Stimulated activated CD8-positive, alpha-beta memory T cell treated with anti-CD3 and anti-CD28 coated beads, Interleukin-7, amount 100 ng/mL, for 48 hours (primary cell): ENCODE measurements at regions not wholly inside any gene's neighbourhood (a gene's known extent, or its start where the extent isn't known, plus 50 kb on each side); places are given as distances from the start of the nearest gene placed in this dataset.
"Not testable (repeated sequence)": the region's sequence is repeated elsewhere in the genome, so short reads cannot be mapped to it uniquely, and the experiment has no call there.

Experiments used
- DNase-seq, 2 donors: peaks; one replicate each; pipeline ENCODE4 v3.0.0-alpha.2; 2020; ENCODE audit warnings: low read depth in 1 of 2; ENCODE audit errors: extremely low read depth in 1 of 2

- no peak for DNase-seq
Measured at GRCh38 chr6:12538881-12539357, 177.6 kb upstream of the PHACTR1 start.

GRCh38 chr6:12542319-12543115 lies 174.1 kb upstream of the PHACTR1 start:
- DNase-seq: not testable (repeated sequence)

GRCh38 chr6:12543953-12544352 lies 172.6 kb upstream of the PHACTR1 start:
- no peak for DNase-seq

DNA sequence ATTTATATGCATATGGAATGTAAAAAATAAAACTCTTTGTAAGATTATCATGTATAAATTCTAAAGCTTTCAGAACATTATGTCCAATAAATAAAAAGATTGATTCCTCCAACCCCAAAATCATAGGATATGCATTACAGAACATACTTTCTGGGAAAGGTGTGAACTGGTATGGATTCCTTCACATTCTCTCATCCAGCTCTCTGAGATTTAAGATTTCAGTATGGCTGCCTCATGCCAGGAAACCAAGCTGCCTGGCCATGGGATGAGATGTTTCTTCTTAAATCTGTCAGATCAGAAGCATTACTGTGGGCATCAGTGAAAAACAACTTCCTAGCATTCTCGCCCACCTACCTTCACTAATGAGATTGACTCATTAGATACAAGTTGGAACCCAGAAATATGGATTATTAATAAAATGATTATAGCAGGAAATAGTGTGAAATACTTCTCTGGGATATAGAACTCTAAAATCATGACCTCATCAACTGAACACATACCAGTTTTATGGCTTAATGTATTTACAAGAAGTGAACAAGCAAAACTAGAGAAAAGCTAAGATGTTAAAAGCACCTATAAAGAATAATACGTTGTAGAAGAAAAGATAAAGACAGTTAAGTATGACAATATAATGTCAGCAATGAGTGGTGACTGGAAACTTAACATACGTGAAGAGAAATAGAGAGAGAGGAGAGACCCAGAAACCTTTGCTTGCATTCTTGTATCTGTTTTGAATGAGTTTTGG lies 171.6 kb upstream of the PHACTR1 start:
- DNase-seq: no peak

DNA sequence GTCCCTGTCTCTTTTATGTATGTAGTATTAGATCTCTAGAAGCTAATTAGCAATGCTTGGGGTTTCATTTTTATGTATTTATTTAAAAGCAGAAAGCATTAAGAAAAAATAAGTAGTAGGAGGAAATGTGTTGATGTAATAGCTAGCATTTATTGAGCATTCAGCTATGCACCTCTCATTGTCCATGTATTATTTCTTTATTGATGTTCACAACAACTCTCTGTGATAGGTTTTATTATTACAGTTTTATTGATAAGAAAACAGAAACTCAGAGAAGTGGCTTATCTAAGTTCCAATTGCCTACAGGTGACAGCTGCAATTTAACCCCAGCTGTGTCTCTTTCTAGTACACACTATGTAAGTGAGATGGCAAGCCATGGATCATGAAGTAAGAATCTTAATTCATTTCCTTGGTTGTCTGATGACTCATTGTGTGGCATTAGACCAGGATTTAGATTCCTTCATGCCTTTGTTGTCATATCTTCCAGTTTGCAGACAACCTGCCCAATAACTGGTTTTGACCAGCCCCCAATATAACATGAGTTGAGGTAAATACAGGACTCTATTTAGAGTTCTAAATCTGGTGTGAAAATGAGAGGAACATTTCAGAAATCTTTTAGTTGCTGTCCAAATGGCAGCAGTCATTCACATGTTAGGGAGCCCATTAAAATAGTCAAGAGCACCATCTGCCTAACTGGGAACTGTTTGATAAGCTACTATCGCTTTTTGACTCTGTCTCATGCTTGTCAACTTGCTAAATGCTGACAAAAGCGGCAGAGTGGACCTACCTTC lies 170.8 kb upstream of the PHACTR1 start:
- no peak for DNase-seq

- DNase-seq: no peak
Measured at GRCh38 chr6:12546410-12547002, 170.1 kb upstream of the PHACTR1 start.

- no peak for DNase-seq
Measured at GRCh38 chr6:12548526-12548925, 168.0 kb upstream of the PHACTR1 start.

GRCh38 chr6:12549445-12549844 lies 167.1 kb upstream of the PHACTR1 start:
- not testable (repeated sequence) for DNase-seq

DNA sequence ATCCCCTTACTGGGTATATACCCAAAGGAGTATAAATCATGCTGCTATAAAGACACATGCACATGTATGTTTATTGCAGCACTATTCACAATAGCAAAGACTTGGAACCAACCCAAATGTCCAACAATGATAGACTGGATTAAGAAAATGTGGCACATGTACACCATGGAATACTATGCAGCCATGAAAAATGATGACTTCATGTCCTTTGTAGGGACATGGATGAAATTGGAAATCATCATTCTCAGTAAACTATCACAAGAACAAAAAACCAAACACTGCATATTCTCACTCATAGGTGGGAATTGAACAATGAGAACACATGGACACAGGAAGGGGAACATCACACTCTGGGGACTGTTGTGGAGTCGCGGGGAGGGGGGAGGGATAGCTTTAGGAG lies 161.7 kb upstream of the PHACTR1 start:
- not testable (repeated sequence) for DNase-seq

DNA sequence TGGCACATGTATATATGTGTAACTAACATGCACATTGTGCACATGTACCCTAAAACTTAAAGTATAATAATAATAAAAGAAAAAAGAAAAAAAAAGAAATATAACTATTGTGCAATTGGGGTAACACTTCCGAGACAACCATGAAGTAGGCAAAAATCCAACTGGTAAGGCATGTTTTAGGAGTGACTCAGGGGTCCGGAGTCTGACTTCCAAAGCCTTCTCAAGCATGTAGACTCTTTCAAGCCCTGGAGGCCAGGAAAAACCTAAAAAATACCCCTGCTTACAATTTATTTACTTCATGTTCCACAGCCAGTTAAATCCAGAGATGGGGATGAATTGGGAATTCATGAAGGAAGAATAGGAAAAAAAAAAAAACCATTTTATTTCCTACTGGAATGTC lies 161.3 kb upstream of the PHACTR1 start:
- DNase-seq: no peak

DNA sequence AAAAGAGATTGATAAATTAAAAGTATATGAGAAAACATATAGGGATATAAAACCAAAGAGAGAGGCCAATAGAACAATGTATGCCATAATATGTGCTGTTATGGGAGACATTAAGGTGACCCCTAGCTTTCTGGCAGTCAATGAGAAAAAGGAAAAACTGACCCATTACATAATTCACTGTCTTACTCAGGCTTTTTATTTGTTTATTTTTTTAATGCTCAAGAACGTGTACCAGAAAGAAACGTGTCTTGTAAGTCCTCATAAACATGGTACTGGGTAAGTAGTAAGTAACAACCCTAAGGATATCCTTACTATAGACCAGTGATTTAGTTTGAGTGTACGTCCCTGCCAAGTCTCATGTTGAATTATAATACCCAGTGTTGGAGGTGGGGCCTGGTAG lies 160.8 kb upstream of the PHACTR1 start:
- no peak for DNase-seq

- no peak for DNase-seq
Measured at GRCh38 chr6:12557765-12558164, 158.8 kb upstream of the PHACTR1 start.

DNA sequence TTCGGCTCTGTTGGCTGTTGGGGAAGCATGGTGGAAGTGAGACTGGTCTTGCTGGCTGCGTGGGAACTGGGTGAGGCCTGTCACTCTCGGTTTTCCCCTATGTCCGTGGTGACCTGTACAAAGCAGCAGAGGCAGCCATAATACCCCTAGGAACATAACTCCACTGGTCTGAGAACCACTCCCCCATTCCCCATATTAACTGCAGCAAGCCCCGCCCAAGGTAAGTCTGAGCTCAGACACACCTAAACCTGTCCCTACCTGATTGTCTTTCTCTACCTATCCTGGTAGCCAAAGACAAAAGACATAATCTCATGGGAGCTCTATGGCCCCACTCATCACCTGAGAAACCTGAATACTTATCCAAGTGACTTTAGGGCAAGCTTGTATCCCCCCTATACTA lies 156.3 kb upstream of the PHACTR1 start:
- DNase-seq: no peak

DNA sequence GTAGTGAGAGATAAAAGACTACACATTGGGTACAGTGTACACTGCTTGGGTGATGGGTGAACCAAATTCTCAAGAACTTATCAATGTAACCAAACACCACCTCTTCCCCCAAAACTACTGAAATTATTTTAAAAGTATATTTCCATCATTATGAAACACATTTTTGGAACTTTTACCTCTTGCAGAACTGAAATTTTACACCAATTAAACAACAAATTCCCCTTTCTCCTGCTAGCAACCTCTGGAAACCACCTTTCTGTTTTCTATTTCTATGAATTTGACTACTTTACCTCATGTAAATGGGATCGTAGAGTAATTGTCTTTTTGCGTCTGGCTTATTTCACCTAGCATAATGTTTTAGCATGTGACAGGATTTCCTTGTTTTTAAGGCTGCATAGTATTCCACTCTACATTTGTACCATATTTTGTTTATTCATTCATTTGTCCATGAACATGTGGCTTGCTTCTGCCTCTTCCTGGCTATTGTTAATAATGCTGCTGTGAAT lies 149.9 kb upstream of the PHACTR1 start:
- no peak for DNase-seq

GRCh38 chr6:12567682-12568081 lies 148.9 kb upstream of the PHACTR1 start:
- DNase-seq: no peak

GRCh38 chr6:12569646-12570045 lies 146.9 kb upstream of the PHACTR1 start:
- no peak for DNase-seq

DNA sequence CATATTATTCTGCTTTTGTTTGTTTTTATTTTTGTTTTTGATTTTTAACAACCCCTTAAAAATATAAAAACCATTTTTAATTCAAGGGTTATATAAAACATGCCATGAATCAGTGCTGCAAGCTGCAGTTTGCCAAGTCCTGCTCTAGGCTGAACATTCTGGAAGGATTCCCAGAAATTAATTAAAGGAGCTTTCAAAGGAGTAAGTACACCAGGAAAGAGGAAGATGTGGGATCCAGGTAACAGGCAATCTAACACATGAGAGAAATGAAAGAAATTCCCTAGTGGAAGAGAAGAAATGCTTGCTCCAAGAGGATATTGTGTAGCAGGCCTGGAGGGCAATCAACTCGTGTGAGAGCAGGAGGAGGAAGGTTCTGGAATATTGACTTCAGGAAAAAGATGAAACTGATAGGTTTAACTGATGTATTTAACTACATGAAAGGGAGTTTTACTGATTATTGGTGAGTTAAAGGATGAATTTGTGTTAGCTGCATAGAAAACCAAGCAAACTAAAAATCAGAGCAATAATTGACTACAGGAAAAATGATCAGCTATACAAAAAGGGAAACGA lies 146.0 kb upstream of the PHACTR1 start:
- DNase-seq: no peak

GRCh38 chr6:12572896-12573827 lies 143.4 kb upstream of the PHACTR1 start:
- no peak for DNase-seq

DNA sequence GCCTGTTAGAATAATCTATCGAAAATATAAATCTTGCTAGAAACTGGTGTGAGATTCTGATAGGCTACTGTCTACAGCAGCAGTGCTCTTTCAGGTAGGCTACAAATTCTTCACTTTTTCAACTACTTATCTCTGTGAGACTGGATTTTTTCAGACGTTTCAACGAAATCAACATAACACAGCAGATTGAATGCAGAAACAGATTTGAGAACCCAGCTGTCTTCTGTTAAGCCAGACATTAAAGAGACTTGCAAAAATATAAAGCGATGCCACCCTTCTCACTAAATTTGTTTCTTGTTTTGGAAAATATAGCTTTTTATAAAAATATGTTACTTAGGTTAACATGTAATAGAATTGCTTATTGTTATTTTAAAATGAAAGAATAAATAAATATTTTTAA lies 140.6 kb upstream of the PHACTR1 start:
- no peak for DNase-seq
